ENCODE measurements at regions not wholly inside any gene's neighbourhood (a gene's known extent, or its start where the extent isn't known, plus 50 kb on each side); places are given as distances from the start of the nearest gene placed in this dataset.
"Not testable (repeated sequence)": the region's sequence is repeated elsewhere in the genome, so short reads cannot be mapped to it uniquely, and the experiment has no call there.

- no peak for DNase-seq (ENCODE audit: low read depth in 4 of 4, low spot score in 2 of 4)
These were observed 322.7 kb downstream of the CRPPA start for GRCh38 chr7:16098585-16099179.

DNA sequence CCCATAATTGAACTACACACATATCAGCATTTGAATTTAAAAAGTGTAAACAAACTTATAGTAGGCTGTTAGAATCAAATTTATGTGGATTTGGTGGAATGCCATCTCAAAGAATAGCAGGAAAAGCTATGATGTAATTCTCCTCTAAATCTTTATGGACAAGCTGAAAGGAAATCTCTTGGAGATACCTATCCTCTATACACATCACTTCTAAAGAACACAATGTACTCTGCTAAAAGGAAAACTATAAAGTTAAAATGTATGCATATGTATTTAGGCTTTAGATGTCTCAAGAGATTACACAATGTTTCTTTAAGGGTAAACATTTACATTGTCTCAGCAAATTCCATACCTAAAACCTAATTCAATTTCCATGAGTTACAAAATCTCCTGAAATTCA lies 323.3 kb downstream of the CRPPA start:
- DNase-seq (ENCODE audit: low read depth in 4 of 4, low spot score in 2 of 4), result no peak

DNA sequence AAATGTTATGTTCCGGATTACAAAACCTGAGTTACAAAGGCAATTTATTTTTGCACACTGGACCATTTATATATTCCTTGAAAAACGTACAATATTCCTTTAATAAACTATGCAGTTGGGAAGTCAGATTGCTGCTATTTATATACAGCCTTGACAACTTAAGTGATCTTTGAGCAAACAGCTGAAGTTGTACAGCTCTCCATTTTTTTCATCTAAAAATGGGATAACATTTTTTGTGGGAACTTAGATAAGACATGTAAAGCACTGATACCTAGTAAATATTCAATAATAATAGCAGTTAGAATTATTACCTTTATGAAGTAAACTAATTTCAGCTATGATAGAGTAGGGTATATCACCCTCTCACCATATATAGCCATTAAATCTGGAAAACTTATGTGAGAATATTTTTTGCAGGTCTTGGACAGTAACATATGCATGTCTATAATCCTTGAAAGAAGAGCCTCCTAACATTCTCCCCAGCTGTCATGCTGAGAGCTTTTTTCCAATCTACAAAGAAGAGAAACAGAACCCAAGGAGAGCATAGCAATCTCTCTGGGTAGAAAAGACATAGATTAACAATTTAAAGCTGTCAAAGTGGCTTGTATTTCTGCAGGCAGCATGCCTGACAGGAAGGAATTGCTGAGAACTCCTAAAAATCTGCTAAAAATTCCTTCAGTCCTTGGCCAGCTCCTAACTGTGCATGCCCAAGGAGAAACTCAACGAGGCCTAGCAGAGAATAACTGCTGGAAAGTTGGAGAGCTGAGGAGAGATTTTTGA lies 326.0 kb downstream of the CRPPA start:
- DNase-seq (ENCODE audit: low read depth in 4 of 4, low spot score in 2 of 4), result no peak

DNA sequence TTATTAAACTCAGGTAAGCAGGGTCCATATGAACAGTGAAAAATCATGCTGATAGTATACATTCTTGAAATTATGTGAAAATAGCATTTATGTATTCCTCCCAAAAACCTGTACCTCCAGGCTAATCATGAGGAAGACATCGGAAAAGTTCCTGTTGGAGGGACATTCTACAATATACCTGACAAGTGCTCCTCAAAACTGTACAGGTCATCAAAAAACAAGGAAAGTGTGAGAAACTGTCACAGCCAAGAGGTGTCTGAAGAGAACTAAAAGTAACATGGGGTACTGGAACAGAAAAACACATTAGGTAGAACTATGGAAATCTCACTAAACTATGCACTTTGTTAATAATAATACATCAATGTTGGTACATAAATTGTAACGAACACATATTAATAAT lies 326.7 kb downstream of the CRPPA start:
- DNase-seq (ENCODE audit: low read depth in 4 of 4, low spot score in 2 of 4), result no peak

- no peak for DNase-seq (ENCODE audit: low read depth in 4 of 4, low spot score in 2 of 4)
These were observed 328.6 kb downstream of the CRPPA start for GRCh38 chr7:16092711-16093110.

DNA sequence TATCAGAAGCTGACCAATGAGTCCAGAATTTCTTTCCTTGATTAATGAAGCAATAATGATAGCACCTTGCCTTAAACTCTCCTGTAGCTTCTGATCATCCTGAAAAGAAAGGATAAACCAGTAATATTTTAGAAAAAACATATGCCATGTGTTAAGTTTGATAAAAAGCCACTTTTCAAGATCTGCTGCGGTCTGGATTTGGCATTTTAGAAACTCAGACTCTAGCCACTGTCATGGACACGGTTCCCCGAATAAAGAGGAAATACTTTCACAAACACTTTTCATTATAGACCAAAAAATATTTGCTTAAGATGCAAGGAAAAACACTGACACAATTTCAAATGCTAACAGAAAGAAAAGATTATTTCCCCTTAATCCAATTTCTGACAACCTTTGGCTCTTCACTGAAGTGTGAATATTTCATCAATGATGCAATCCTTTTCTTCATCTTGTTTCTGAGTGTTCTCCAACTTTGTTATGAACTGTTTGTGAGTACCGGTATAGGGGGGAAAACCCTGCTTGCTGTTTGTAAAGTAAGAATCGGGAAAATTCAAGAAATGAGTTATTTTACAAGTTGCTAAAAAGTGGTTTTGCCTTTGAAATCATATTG lies 329.5 kb downstream of the CRPPA start:
- DNase-seq (ENCODE audit: low read depth in 4 of 4, low spot score in 2 of 4), result no peak

DNA sequence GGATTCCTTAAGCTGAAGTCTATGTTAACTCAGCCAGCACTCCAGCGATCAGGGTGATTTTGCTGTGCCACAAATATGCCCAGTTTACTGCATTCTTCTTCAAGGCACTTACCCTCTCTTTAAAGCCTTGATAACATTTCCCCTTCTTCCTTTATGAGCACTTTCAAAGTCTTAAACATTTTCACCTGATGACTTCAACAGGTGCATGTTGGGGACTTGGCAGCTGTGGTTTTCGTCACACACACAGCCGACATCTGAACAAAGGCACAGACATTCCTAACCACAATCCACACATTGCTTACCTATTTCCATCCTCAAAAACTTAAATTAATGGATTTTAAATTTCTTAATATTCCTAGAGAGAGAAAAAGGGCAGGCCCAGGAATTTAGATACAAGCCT lies 331.5 kb downstream of the CRPPA start:
- DNase-seq (ENCODE audit: low read depth in 4 of 4, low spot score in 2 of 4), result no peak

DNA sequence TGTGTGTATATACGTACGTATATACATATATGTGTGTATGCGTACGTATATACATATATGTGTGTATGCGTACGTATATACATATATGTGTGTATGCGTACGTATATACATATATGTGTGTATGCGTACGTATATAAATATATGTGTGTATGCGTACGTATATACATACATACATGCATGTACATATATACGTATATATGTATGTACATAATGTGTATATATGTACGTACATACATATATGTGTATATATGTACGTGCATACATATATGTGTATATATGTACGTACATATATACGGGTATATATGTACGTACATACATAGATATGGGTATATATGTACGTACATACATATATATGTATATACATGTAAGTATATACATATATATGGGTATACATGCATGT lies 332.1 kb downstream of the CRPPA start:
- no peak for DNase-seq (ENCODE audit: low read depth in 4 of 4, low spot score in 2 of 4)

- DNase-seq (ENCODE audit: low read depth in 4 of 4, low spot score in 2 of 4), result no peak
These were observed 334.6 kb downstream of the CRPPA start for GRCh38 chr7:16086743-16087142.

DNA sequence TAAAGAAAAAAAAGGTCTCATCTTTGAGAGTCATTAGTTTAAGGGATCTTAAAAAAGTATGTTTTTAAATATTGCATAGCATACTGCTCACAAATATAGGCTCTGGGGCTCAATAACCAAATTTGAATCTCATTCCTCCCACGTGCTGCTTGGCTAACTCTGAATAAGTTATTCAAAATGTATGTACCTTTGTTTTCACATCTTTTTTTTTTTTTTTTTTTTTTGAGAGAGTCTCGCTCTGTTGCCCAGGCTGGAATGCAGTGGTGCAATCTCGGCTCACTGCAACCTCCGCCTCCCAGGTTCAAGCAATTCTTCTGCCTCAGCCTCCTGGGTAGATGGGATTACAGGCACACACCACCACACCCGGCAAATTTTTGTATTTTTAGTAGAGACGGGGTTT lies 335.6 kb downstream of the CRPPA start:
- DNase-seq (ENCODE audit: low read depth in 4 of 4, low spot score in 2 of 4), result not testable (repeated sequence)

DNA sequence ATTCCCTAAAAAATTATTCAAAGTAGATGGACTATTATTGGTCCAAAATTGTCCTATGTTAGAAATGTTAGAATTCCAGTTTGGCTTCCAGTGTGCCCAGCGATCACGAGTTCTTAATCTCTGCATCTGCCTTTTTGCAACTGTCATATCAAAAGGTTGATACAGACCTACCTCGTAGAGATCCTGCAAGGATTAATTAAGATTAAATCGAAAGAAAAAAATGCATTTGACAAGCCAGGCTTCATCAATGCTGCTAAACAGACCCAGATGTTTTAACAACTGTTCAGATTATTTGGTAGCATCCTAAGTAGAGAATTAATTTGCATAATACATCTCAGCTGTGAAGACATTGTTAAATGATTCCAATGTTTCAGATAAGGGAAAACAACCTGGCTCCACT lies 336.5 kb downstream of the CRPPA start:
- DNase-seq (ENCODE audit: low read depth in 4 of 4, low spot score in 2 of 4), result no peak

DNA sequence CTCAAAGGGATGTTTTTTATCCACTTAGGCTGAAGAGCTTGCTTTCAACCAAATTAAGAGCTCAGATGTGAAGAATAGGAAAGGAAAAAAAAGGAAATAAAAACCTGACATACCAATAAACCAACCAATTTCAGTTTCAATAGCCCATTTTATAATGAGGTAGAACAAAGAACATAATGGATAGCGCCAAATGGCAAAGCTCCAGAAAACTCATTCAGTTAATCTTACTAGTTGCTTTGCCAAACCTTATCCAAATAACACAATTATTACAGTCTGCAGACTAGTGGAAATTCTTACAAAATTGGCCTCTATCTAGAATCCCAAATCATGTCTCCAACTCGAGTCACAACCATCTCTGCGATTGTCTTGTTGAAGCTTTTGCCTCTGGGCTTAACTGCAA lies 337.0 kb downstream of the CRPPA start:
- no peak for DNase-seq (ENCODE audit: low read depth in 4 of 4, low spot score in 2 of 4)

DNA sequence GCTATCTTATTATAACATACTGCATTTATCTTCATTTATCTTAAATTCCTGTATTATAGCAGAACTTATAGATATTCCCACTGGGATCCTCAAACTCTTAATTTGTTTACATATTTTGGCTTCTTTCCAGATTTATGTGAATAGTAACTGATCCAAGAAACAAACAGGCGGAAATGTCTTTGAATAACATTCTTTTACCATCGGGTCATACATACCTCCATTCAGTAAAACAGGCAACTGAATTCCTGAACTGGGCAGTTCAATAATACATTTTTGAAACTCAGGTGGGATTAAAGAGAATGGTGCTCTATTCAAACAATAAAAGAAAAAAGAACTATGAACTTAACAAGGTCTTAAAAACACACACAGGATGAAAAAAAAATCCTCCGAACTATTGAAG lies 337.4 kb downstream of the CRPPA start:
- no peak for DNase-seq (ENCODE audit: low read depth in 4 of 4, low spot score in 2 of 4)

- DNase-seq (ENCODE audit: low read depth in 4 of 4, low spot score in 2 of 4), result no peak
These were observed 341.2 kb downstream of the CRPPA start for GRCh38 chr7:16080131-16080530.

GRCh38 chr7:16079723-16080122 lies 341.6 kb downstream of the CRPPA start:
- no peak for DNase-seq (ENCODE audit: low read depth in 4 of 4, low spot score in 2 of 4)

DNA sequence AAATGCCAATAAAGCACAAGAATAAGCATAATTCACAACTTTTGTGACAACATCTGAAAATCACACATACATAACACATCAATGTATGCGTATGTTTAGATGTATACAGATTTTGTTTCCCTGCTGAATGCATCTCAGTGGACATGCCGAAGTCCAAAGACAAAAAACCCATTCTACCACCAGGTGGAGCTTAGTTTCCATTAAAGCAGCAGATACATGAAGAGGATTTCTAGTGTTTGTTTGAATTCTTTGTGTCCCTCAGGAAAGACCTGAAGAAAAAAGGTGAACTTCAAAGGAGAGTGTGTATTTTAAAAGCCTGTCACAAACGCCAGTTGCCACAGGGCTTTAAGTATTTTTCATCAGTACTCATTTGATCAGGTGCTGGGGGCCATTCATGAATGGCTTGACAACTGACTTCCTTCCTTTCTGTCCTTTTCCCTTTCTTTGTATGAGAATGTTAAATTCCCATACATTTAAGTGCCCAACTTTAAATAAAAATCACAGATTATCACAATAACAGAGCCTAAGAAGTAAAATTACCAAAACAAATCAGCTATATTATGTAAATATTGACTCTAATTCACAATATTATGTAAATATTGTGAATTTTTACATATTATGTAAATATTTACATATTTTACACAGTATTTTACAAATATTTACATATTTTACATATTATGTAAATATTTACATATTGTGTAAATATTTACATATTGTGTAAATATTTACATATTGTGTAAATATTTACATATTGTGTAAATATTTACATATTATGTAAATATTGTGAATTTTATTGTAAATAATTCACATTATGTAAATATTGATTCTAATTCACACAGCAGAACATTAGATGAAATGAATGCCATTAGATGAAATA lies 343.0 kb downstream of the CRPPA start:
- DNase-seq (ENCODE audit: low read depth in 4 of 4, low spot score in 2 of 4), result peak; percentile 34 to 74 (median 62)

DNA sequence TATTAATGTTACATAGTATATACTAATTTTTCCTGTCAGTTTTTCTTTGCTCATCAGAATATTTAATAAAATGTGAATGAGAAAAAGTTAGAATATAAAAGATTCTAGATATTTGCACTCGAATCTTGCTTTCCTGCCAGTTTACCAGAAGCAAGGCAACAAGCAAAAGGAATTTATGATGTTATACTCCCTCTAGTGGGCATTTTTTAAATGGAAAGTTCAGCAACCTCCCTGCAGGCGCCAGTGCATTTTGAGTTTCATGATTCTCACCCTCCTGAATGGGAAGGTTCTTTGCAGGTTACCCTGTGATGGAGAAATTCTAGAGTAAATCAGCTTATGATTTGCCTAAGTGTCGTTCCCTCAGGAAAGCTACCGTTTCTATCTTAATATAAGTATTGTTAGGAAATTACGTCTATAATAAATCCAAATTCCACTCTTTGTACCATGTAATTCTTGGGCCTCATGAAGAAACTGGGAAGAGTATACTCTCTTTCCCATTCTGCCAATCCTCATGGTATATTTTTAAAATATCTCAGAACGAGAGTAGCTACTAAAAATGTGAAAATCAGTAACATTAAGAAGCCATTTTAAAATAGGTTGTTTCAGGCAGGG lies 350.0 kb downstream of the CRPPA start:
- DNase-seq (ENCODE audit: low read depth in 4 of 4, low spot score in 2 of 4), result peak in 1 of 4 donors; percentile 39

DNA sequence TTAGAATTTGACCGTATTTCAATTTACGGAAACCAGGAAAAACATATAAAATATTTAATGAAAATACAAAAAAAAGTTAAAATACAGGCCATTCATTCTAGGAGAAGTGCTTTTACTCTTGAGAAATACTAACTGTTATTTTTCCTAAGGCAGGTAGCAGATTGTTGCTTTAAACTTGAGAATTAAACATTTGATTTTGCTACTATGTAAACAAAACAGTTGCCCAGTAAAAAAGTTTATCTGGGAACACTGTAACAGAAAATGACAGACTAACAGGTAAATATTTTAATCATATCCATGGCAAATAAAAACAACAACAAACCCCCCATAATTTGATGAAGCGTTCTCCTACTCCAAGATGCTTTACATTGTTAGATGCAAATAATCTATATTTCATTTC lies 350.5 kb downstream of the CRPPA start:
- DNase-seq (ENCODE audit: low read depth in 4 of 4, low spot score in 2 of 4), result no peak

- DNase-seq (ENCODE audit: low read depth in 4 of 4, low spot score in 2 of 4), result no peak
These were observed 351.3 kb downstream of the CRPPA start for GRCh38 chr7:16069998-16070397.

- DNase-seq (ENCODE audit: low read depth in 4 of 4, low spot score in 2 of 4), result no peak
These were observed 353.2 kb downstream of the CRPPA start for GRCh38 chr7:16068183-16068582.

DNA sequence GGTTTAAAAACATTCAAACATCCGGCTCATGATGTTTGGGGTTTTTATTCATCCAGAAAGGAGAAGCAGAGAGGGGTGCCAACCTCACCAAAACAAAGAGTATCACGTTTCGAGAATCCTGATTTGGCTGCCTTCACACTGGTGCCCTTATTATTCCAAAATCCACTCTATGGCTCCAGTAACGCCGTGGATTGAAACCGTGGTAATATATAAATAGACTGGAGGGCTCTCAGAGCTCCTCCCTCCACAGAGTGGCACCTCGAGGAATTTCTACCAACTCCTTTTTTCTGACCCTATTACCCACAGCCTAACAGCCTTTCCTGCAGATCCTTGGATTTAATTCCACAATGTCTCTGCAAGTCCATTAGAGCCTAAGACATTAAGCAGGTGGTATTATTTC lies 353.6 kb downstream of the CRPPA start:
- DNase-seq (ENCODE audit: low read depth in 4 of 4, low spot score in 2 of 4), result no peak
